ENCODE measurements at regions not wholly inside any gene's neighbourhood (a gene's known extent, or its start where the extent isn't known, plus 50 kb on each side); places are given as distances from the start of the nearest gene placed in this dataset.

- H3K36me3 ChIP-seq = no peaks in the 10 kb centered on the region
Observed at GRCh38 chr10:6973899-6974298, 393.8 kb upstream of the PRKCQ start.

GRCh38 chr10:6972226-6972625 lies 392.1 kb upstream of the PRKCQ start:
- H3K27ac ChIP-seq = no peak overlapping the region

More at GRCh38 chr10:6973899-6974298, 393.8 kb upstream of the PRKCQ start:
- no peaks in the 10 kb centered on the region for H3K4me1 ChIP-seq
- H3K27ac ChIP-seq = no peak overlapping the region
- H3K27me3 ChIP-seq = no peaks in the 10 kb centered on the region
- no peak overlapping the region for H3K4me3 ChIP-seq
- H3K9me3 ChIP-seq = no peaks in the 10 kb centered on the region
- DNase-seq (ENCODE audit: low spot score) = no peak
- TF ChIP-seq CTCF (IDR thresholded peaks at IDR 0.05) = no peak

DNA sequence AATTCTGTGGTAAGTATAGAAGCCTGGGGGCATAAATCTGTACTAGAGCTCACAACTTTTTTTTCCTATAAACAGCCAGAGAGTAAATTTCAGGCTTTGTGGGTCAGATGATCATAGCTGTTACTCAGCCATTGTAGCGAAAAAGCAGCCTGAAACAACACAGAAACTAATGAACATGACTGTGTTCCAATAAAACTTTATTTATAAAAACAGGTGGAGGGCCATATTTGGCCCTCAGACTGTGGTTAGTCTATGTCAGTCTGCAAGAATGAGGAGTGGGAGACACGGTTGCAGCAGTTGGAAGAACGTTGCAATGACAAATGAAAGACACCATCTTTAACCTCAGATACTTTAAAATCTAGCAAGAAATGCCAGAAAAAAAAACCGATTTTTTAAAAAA lies 389.6 kb upstream of the PRKCQ start:
- Histone ChIP-seq H3K4me1 (no peaks in the 10 kb centered on the region), H3K27ac (no peak overlapping the region), H3K4me3 (no peak overlapping the region), H3K27me3 (no peaks in the 10 kb centered on the region), H3K36me3 (no peaks in the 10 kb centered on the region), H3K9me3 (no peaks in the 10 kb centered on the region)
- DNase-seq (ENCODE audit: low spot score) = no peak
- no peak for TF ChIP-seq CTCF (IDR thresholded peaks at IDR 0.05)

More at GRCh38 chr10:6972226-6972625, 392.1 kb upstream of the PRKCQ start:
- H3K4me3 ChIP-seq = no peak overlapping the region
- DNase-seq (ENCODE audit: low spot score) = no peak
- no peaks in the 10 kb centered on the region for H3K9me3 ChIP-seq
- no peaks in the 10 kb centered on the region for H3K36me3 ChIP-seq
- TF ChIP-seq CTCF (IDR thresholded peaks at IDR 0.05) = no peak
- H3K4me1 ChIP-seq = no peaks in the 10 kb centered on the region
- H3K27me3 ChIP-seq = no peaks in the 10 kb centered on the region

- Histone ChIP-seq H3K36me3 (no peaks in the 10 kb centered on the region), H3K4me1 (no peaks in the 10 kb centered on the region), H3K9me3 (no peaks in the 10 kb centered on the region), H3K27me3 (no peaks in the 10 kb centered on the region), H3K27ac (no peak overlapping the region), H3K4me3 (no peak overlapping the region)
- no peak for TF ChIP-seq CTCF (IDR thresholded peaks at IDR 0.05)
- DNase-seq (ENCODE audit: low spot score) = no peak
Observed at GRCh38 chr10:6964543-6964942, 384.5 kb upstream of the PRKCQ start.

DNA sequence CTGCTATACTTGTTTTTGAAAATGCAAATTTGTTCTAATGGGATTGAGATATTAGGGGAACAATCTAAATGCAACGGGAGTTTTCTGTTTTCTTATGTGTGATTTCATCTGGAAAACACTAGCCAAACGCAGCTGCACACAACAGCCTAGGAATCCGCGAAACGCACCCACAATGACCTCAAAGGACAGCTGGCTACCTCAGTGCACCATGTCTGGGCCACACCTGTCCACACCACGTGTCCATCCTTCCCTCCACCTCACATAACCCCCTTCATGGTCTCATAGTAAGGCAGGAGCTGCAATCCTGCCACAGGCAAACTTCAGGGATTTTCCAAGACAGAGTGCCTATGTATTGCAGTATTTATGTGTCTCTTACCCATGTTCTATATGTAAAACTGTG lies 382.5 kb upstream of the PRKCQ start:
- no peak for TF ChIP-seq CTCF (IDR thresholded peaks at IDR 0.05)
- H3K27ac ChIP-seq = no peak overlapping the region

DNA sequence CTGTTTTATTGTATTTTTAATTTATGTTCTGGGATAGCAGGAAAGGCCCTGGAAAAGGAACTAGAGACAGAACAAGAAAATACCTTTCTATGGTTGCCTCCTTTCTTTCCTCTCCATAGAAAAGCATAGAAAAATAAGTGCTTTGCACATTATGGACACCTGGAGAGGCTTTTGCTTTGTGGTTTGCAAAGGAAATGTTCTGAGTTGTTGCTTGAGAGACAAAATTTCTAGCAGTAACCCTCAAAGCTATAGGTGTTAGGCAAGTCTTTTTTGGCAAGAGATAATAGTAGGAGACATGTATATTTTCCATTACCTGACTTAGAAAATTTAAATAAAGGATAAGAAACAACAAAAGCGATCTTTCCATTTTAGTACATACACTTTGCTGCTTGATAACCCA lies 378.6 kb upstream of the PRKCQ start:
- no peak overlapping the region for H3K27ac ChIP-seq
- no peak for TF ChIP-seq CTCF (IDR thresholded peaks at IDR 0.05)
- DNase-seq (ENCODE audit: low spot score) = no peak
- H3K27me3 ChIP-seq = no peaks in the 10 kb centered on the region
- no peaks in the 10 kb centered on the region for H3K9me3 ChIP-seq
- no peak overlapping the region for H3K4me3 ChIP-seq
- H3K36me3 ChIP-seq = no peaks in the 10 kb centered on the region
- no peaks in the 10 kb centered on the region for H3K4me1 ChIP-seq

More for the DNA sequence above, 382.5 kb upstream of the PRKCQ start:
- H3K9me3 ChIP-seq = no peaks in the 10 kb centered on the region
- no peak overlapping the region for H3K4me3 ChIP-seq
- H3K36me3 ChIP-seq = no peaks in the 10 kb centered on the region
- H3K4me1 ChIP-seq = no peaks in the 10 kb centered on the region
- H3K27me3 ChIP-seq = no peaks in the 10 kb centered on the region
- no peak for DNase-seq (ENCODE audit: low spot score)

Measured in right atrium auricular region (tissue), 2 donors.